NCI-H2107 treated with DMSO at 0.1 percent for 48 hours (cell line): ENCODE measurements at regions not wholly inside any gene's neighbourhood (a gene's known extent, or its start where the extent isn't known, plus 50 kb on each side); places are given as distances from the start of the nearest gene placed in this dataset.

ENCODE experiments used
- DNase-seq: peaks from one replicate; lab custom pipeline; 2025; ENCODE audit not compliant: unreplicated experiment; lab: John Stamatoyannopoulos, UW

GRCh38 chr1:209276321-209276720 lies 307.2 kb upstream of the CAMK1G start:
- no peak for DNase-seq

DNA sequence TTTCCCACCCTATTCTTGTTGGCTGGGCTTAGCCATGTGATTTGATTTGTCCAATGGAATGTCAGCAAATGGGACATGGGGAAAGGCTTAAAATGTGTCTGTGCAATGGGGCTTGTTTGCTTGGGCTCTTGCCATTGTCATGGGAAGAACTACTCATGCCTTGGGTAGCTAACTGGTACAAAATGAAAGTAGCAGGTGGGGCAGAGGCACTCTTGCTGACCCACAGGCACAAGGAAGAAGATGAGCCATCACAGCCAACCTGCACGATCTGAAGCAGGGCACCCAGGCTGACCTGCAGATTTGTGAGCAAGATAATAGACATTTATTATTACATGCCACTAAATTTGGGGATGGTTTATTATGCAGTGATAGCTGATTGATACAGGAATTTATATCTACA lies 305.9 kb upstream of the CAMK1G start:
- DNase-seq = no peak

DNA sequence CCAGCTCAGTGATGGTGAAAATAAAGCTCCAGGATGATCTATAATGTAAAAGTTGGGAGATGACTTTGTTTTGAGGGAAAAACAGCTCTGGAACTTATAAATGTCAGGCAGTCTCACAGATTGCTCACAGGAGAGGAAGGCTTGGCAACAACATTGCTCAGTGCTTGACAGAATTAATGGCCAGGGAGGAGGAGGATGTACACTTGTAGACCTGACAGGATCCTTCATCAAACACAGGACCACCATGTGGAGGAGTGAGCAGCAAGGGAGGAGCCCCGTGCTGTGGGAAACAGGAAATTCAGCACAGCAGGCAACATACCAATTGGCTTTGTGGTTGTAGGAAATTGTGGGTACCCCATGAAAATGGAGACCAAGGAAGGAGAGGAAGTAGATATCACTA lies 291.8 kb upstream of the CAMK1G start:
- no peak for DNase-seq

- DNase-seq = peak; percentile 80
Observed at GRCh38 chr1:209302779-209303568, 280.5 kb upstream of the CAMK1G start.

DNA sequence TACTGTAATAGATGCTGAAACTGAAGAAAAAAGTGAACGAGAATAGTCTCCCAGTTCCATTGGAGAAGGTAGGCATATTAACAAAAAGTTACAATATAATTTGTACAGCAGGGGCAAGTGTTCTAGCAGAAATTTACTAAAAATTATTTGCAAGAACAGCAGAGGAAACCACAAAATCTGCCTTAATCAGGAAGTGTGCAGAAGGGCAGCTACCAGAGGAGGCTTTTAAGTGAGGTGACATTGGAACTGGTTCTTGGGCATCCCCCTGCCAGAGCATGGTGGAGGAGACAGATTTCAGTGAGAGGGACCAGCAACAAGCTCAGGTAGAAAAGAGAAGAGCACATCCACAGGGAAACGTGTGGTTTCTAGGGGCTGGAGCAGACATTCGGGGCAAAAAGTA lies 279.3 kb upstream of the CAMK1G start:
- no peak for DNase-seq

DNA sequence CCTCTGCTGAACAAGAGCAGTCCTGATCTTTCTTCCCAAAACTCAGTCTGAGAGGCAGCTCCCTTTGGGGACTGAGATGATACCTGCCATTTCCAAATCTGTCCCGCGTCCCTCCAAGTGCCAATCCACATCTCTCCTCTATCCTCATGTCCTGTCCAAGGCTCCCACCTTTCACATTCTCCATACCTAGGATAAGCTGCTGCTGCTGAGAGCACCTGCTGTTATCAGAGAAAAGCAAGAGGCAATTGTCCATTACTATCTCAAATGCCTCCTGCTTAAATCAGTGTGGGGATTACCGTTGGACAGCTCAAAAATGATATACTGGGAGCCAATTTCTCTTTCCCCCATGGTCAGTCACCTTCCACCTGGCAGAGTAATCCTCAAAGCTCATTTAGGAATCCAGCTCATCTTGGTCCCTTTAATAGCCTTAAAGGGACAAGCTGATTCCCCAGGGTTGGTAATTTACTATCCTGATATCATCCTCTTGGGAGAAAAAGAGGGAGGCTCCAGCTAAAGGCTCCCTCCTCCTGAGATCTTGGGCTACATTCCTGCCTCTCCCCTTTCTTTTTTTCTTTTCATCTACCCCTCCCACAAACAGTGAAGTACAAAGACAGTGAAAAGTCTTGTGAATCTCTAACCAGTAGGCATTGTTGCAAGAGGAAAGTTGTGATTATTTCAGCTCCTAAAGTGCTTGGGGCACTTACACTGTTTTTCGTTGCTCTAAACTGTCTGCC lies 278.1 kb upstream of the CAMK1G start:
- DNase-seq = no peak

DNA sequence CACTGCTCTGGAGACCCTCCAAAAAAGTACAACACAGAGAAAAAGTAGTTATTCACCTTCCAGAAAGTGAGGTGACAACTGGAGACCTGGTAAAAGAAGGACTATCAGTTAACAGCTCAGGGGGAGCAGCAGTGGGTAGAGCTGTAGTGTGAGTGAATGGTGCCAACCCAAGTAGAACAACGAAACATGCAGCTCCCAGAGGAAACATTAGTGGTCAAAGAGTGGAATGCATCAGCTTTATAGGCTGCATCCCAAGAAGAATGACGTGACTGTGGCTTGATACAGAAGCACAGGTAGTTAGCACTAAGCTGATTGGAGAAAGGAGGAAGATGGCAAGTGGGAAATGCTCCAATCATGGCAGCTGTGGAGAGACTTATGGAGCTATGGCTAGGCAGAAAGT lies 275.7 kb upstream of the CAMK1G start:
- peak; percentile 94 for DNase-seq

- no peak for DNase-seq
Observed at GRCh38 chr1:209309198-209309597, 274.3 kb upstream of the CAMK1G start.

- DNase-seq = no peak
Observed at GRCh38 chr1:209311770-209312169, 271.7 kb upstream of the CAMK1G start.

DNA sequence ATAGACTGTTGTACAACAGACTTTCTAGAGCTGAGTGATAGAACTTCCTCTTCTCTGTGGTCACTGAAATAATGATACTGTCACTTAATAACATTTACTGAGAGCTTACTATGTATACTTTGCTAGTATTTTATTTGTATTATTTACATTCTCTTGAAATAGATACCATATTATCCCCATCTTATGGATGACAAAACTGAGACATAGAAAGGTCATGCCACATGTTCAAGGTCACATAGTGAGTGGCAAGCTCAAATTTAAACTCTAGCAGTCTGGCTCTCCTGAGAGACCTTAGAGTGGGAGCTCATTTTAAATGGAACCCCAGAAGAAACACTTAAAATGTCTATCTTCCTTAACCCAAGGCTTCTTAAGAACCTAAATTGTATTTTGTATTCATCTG lies 266.6 kb upstream of the CAMK1G start:
- DNase-seq = no peak

DNA sequence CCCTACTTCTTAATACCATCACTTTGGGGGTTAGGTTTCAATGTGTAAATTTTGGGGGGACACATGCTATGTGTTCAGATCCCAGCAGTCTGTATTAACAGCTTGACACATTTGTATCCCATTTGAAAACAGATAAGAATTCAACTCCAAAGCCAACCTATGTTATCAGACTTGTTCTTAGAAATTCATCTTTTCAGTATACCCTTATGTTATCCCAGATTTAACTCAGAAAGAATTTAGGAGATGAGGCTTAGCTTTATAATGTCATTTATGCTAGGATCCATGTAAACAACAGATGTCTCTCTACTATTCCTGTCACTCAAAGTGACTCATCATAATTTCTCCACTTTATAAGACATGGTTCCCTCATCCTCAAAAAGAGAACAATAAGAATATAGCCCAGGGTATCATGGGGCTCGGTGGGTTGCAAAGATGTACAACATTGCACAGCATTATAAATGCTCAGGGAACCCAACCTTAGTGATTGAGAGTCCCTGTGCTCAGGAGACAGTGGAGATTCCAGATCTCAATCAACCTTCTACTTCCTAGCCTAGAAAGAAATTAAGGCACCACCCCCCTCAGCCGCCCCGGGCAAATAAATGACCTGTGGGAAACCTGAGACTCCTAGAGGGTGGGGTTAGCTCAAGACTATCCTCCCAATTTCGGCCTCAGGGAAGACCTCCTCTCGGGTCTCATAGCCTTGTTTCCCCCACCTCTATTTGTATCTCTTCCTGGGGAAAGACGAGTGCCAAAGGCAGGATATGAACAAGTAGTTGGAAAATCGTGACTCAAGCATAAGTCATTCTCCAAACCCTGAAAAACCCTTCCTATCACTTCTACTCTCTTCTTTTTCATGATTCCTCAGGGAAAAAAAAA lies 265.1 kb upstream of the CAMK1G start:
- DNase-seq = no peak

- DNase-seq = no peak
Observed at GRCh38 chr1:209319057-209319432, 264.5 kb upstream of the CAMK1G start.

DNA sequence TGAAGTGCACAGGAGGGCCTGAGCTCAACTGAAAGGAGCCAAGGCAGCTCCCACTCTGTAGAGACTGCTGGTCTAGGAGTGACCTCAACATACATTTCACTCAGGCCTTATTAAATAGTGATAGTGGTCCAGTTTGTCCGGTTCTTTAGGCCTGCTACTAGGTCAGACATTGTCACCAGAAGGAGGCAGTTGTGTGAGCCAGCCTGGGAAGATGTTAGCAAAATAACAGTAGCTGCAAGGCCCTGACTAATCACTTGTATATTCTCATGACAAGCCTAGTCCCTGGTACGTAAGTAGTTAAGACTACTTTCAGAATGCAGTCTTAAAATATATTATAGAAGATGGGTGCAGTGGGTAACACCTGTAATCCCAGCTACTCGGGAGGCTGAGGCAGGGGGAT lies 264.0 kb upstream of the CAMK1G start:
- DNase-seq = no peak

- DNase-seq = no peak
Observed at GRCh38 chr1:209323743-209324142, 259.8 kb upstream of the CAMK1G start.

DNA sequence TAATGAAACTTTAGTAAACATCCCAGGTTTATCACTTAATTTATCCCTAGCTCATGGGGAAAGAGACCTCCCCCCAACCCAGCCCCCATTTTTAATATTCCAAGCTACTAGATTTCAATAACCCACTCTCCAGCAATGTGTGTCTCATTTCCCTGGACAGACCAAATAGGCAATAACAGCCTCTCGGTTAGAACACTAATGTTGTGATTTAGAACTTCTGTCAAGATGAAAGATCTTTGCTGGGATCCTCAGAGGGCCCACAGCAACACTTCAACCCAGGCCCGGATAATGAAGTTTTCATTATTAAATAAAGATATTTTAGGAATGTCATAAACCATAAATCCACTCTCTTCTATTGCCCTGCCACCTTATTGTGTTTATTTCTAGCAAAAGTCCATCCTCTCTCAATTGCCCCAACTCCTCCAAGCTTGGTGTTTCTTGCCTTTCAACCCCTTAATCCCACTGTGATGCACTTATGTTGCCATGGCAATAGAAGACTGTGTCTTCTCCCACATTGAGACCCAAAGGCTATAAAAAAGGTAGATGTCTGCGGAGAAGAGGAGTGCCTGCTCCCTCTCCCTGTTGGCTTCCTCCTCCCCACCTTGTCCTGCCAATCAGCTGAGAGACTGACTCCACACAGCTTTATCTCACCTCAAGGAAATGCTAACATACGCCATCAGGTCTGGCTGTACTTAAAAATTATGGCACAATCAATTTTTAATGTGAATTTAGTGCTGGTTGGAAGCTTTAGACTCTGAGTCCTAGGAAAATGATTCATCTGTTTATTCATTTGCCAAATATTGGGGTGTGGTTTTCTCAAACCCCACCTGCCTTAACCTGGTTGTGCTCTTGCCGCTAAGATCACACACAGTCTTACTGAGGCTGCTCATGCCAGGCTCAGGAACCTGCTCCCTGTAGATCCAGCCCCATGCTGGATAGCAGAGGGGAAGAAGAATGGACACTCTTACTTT lies 258.3 kb upstream of the CAMK1G start:
- no peak for DNase-seq

GRCh38 chr1:209326076-209326475 lies 257.4 kb upstream of the CAMK1G start:
- DNase-seq = no peak

DNA sequence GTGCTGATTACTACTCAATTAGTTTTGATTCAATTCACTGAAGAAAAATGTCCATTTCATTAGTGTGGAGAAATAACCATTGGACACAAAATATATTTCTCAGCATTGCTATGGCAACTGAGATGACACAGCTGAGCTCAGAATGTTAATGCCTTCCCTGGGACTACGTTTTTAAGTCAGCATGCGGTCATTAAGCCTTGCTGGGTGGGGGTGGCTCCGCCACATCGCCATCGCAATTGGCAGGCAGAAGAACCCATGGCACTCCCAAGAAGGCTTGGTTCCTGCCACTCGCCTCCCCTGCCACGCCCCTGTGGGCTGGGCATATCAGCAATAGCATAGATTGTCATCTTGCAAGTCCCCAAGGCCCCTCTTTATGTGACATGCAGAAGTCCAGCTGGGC lies 256.7 kb upstream of the CAMK1G start:
- DNase-seq = no peak

DNA sequence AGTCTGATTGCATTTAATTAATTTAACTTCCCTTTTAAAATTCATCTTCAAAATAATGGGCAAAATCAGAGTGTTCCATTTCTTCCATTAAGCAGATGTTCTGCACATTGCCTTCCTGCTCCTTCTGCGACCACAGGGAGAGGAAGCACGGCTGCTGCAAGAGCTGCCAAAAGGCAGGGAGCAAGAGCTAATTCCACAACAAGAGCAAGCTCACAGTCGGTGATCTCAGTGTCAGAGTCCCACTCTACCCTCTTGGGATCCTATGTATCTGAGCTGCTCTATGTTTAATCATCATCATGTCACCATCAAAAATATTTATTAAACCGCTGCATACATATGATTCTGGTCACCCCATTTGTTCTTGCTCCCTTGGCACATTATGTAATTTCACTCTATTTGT lies 255.3 kb upstream of the CAMK1G start:
- DNase-seq = peak; percentile 30

DNA sequence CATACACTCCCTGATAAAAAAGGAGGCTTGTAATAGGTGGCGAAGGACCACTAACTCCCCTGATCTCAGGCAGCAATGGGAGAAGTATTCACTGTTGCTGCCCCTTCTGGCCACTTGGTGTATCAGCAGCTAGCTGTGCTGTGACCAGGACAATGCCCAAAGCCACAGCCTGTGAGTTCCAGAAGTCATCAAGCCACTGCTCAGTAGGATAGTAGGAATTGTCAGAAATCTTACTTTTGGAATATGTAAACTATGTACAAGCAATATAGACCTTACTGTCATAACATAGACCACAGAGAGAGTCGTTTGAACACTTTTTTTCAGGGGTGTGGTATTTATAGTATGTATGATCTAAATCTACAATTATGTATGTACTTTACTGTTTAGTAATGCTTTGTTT lies 248.3 kb upstream of the CAMK1G start:
- DNase-seq = no peak

DNA sequence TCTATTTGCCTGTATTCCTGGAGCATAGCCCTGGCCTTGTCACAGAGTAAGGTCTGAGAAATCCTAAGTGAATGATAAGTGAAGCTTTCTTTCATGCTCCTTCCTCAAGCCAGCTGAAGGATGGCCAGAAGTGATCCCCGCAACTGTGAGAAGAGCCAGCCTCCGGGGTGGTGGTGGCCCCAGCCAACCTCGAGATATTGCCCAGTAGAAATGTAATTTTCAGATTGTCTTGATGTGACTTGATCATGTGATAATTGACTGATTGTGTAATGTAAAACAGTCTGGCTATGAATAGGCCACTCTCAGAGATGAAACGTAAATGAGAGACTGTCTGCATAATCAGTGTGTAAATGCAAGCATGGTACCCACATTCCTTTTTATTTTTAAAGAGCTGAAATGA lies 242.4 kb upstream of the CAMK1G start:
- DNase-seq = no peak
